Osteoblast (primary cell): ENCODE measurements at regions not wholly inside any gene's neighbourhood (a gene's known extent, or its start where the extent isn't known, plus 50 kb on each side); places are given as distances from the start of the nearest gene placed in this dataset.
"Not testable (repeated sequence)": the region's sequence is repeated elsewhere in the genome, so short reads cannot be mapped to it uniquely, and the experiment has no call there.

ENCODE experiments used
- DNase-seq: peaks from one replicate; pipeline ENCODE4 v3.0.0; 2011; ENCODE audit warnings: low spot score, mixed read lengths; ENCODE audit not compliant: insufficient read length; ENCODE audit errors: missing footprints
- H2AFZ ChIP-seq: 2 replicates; pipeline ENCODE4 v1.6.0; 2011; ENCODE audit warnings: mild to moderate bottlenecking, low read length
- H3K27ac ChIP-seq: 2 replicates; pipeline ENCODE4 v1.5.1; 2011; ENCODE audit warnings: mild to moderate bottlenecking, low read depth, low read length, moderate library complexity
- H3K27me3 ChIP-seq: 2 replicates; pipeline ENCODE4 v1.6.0; 2012; ENCODE audit warnings: mild to moderate bottlenecking, control low read depth, inconsistent platforms, low read length, moderate library complexity; ENCODE audit not compliant: insufficient read depth
- H3K36me3 ChIP-seq: 2 replicates; pipeline ENCODE4 v1.5.1; 2011; ENCODE audit warnings: mild to moderate bottlenecking, low read length, control low read depth, moderate library complexity; ENCODE audit not compliant: insufficient read depth
- H3K4me1 ChIP-seq: 2 replicates; pipeline ENCODE4 v1.5.1; 2011; ENCODE audit warnings: mild to moderate bottlenecking, low read length, control low read depth, moderate library complexity; ENCODE audit not compliant: insufficient read depth
- H3K4me2 ChIP-seq: 2 replicates; pipeline ENCODE4 v1.6.0; 2011; ENCODE audit warnings: mild to moderate bottlenecking, low read length; ENCODE audit not compliant: insufficient read depth
- H3K4me3 ChIP-seq: fragments of 200-600 bp; sonication (generic); 3 replicates; pipeline ENCODE4 v1.5.1; 2012; ENCODE audit warnings: mild to moderate bottlenecking, low read length, inconsistent platforms; ENCODE audit not compliant: insufficient read depth
- H3K79me2 ChIP-seq: 2 replicates; pipeline ENCODE4 v1.6.0; 2012; ENCODE audit warnings: mild to moderate bottlenecking, low read length, control low read depth, inconsistent platforms; ENCODE audit not compliant: insufficient read depth
- H3K9me3 ChIP-seq: 2 replicates; pipeline ENCODE4 v1.5.1; 2011; ENCODE audit warnings: low read depth, low read length, control low read depth
- H4K20me1 ChIP-seq: 2 replicates; pipeline ENCODE4 v1.6.0; 2012; ENCODE audit warnings: mild to moderate bottlenecking, low read length, control low read depth; ENCODE audit not compliant: insufficient read depth
- TF ChIP-seq, protein P1 (sequence below): IDR thresholded peaks from 2 replicates; pipeline ENCODE4 v1.5.1; 2011; ENCODE audit warnings: mild to moderate bottlenecking, low read depth, low read length, moderate library complexity; ENCODE audit errors: extremely low read depth

DNA sequence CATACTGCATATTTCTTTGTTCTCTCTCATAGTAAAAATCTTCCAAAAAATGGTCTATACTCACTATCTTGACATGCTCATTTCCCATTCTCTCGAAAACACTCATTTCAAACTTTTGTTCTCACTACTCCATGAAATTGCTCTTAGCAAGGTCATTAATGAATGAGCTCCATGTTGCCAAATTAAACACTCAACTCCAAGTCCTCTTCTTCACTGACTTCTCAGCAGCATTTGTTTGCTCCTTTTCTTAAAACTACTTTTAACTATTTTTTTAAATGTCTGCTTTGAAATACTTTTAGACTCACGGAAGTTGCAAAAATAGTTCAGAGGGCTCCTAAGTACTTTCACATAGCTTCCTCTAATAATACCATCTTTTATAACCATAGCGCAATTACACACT lies 274.0 kb upstream of the PREP start:
- no peak overlapping the region for H3K27ac ChIP-seq
- TF ChIP-seq, protein P1, sequence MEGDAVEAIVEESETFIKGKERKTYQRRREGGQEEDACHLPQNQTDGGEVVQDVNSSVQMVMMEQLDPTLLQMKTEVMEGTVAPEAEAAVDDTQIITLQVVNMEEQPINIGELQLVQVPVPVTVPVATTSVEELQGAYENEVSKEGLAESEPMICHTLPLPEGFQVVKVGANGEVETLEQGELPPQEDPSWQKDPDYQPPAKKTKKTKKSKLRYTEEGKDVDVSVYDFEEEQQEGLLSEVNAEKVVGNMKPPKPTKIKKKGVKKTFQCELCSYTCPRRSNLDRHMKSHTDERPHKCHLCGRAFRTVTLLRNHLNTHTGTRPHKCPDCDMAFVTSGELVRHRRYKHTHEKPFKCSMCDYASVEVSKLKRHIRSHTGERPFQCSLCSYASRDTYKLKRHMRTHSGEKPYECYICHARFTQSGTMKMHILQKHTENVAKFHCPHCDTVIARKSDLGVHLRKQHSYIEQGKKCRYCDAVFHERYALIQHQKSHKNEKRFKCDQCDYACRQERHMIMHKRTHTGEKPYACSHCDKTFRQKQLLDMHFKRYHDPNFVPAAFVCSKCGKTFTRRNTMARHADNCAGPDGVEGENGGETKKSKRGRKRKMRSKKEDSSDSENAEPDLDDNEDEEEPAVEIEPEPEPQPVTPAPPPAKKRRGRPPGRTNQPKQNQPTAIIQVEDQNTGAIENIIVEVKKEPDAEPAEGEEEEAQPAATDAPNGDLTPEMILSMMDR, result no peak

DNA sequence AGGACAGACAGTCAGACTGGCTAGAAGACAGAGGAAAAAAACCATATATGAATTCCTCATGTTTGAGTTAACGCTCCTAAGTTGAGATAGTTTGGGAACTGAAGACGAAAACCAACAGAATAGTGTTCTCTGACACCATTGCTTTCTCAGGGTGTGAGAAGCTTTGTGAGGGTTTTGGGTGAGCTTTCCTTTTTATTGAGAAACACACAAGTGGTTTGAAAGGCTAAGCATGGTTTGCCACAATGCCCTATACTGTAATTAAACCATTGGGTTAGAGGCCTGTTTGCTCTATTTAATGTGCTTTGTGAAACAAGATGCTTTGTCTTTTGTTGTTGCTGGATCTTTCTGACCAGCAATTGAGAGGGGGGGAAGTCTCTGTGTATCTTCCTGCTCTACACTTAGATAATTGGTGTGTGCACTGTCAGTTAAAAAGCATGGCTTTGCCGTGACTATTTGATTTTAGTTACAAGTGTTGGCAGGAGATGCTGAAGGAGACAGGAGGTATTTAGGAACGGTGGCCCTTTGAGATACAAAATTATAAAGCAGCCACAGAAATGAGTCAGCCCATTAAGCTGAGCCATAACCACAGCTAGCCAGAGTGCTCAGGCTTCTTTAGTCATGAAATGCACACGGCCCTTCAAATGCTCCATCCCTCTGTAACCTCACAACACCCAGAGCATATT lies 273.0 kb upstream of the PREP start:
- Histone ChIP-seq H4K20me1 (no peaks in the 10 kb centered on the region), H3K36me3 (no peaks in the 10 kb centered on the region), H3K9me3 (no peaks in the 10 kb centered on the region), H3K27ac (peak overlapping the region; percentile 76), H2AFZ (peak overlapping the region; percentile 85), H3K4me3 (no peak overlapping the region), H3K79me2 (no peaks in the 10 kb centered on the region), H3K4me1 (peaks cover 17% of the 10 kb centered on the region), H3K27me3 (no peaks in the 10 kb centered on the region), H3K4me2 (peak overlapping the region; percentile 69)
- TF ChIP-seq, protein P1, result no peak
- peak; percentile 95 for DNase-seq

More for the DNA sequence above, 274.0 kb upstream of the PREP start:
- DNase-seq, result no peak
- H3K36me3 ChIP-seq, result no peaks in the 10 kb centered on the region
- H3K27me3 ChIP-seq, result no peaks in the 10 kb centered on the region
- H2AFZ ChIP-seq, result no peak overlapping the region
- H3K9me3 ChIP-seq, result no peaks in the 10 kb centered on the region
- H3K4me2 ChIP-seq, result no peak overlapping the region
- no peaks in the 10 kb centered on the region for H4K20me1 ChIP-seq
- no peaks in the 10 kb centered on the region for H3K79me2 ChIP-seq
- peaks cover 17% of the 10 kb centered on the region for H3K4me1 ChIP-seq
- no peak overlapping the region for H3K4me3 ChIP-seq

DNA sequence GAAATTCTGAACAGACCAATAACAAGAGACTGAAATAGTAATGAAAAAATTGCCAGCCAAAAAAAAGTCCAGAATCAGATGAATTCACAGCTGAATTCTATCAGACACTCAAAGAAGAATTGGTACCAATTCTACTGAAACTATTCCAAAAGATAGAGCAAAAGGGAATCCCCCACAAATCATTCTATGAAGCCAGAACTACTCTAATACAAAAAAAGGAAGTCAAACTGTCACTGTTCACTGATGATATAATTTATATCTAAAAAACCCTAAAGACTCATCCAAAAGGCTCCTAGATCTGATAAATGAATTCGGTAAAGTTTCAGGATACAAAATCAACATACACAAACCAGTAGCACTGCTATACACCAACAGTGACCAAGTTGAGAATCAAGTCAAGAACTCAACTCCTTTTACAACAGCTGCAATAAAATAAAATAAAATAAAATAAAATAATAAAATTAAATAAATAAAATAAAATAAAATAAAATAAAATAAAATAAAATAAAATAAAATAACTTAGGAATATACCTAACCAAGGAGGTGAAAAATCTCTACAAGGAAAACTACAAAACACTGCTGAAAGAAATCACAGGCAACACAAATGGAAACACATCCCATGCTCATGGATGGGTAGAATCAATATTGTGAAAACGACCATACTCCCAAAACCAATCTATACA lies 270.1 kb upstream of the PREP start:
- not testable (repeated sequence) for H3K27me3 ChIP-seq, H3K4me2 ChIP-seq, H3K36me3 ChIP-seq, H4K20me1 ChIP-seq, DNase-seq, H3K79me2 ChIP-seq, H3K9me3 ChIP-seq, H3K4me3 ChIP-seq, H2AFZ ChIP-seq, H3K27ac ChIP-seq
- H3K4me1 ChIP-seq, result peaks cover 15% of the 10 kb centered on the region

DNA sequence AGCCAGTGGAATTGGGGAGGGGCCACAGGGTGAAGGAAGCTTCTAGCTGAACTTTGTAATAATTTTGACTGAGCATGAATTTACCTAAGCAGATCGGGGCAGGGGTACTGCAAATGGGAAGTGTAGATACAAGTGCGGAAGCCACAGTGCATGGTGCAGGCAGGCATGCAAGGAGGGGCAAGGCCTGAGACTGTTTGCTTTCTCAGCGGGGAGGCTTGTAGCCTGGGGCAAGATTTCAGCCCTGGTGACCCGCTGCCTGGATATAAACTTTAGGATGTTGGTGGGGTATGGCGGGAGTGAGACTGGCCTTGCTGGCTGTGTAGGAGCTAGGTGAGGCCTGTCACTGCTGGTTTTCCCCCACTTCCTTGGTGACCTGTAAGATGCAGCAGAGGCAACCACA lies 266.4 kb upstream of the PREP start:
- no peak overlapping the region for H2AFZ ChIP-seq
- H3K4me2 ChIP-seq, result no peak overlapping the region
- TF ChIP-seq, protein P1, result no peak
- DNase-seq, result no peak
- H4K20me1 ChIP-seq, result no peaks in the 10 kb centered on the region
- no peak overlapping the region for H3K4me3 ChIP-seq
- H3K36me3 ChIP-seq, result no peaks in the 10 kb centered on the region
- H3K79me2 ChIP-seq, result no peaks in the 10 kb centered on the region
- H3K27me3 ChIP-seq, result no peaks in the 10 kb centered on the region
- no peaks in the 10 kb centered on the region for H3K4me1 ChIP-seq
- no peaks in the 10 kb centered on the region for H3K9me3 ChIP-seq
- no peak overlapping the region for H3K27ac ChIP-seq
